Psoas muscle (tissue), 7 donors: ENCODE measurements at regions not wholly inside any gene's neighbourhood (a gene's known extent, or its start where the extent isn't known, plus 50 kb on each side); places are given as distances from the start of the nearest gene placed in this dataset.

Experiments
- ATAC-seq, 4 donors: fragments of 200-7000 bp; cut with Tn5 transposase; one replicate each; pipeline ENCODE4 v1.9.1; 2020; ENCODE audit warnings: moderate library complexity in 3 of 4, mild to moderate bottlenecking in 2 of 4
- DNase-seq, 2 donors: peaks; one replicate each; pipeline ENCODE4 v3.0.0-alpha.2; 2020
- H3K27ac ChIP-seq: fragments of 200-600 bp; one replicate; pipeline ENCODE4 v1.8.0; 2022
- H3K27me3 ChIP-seq, 3 donors: fragments of 200-600 bp in 1 of 3; one replicate each; pipeline versions ENCODE4 v1.6.1 to v1.8.0; 2013 to 2022; ENCODE audit warnings: low read length in 2 of 3, mild to moderate bottlenecking in 2 of 3, moderate library complexity in 1 of 3; ENCODE audit not compliant: insufficient read depth in 3 of 3
- H3K36me3 ChIP-seq, 2 donors: fragments of 200-600 bp in 1 of 2; one replicate each; pipeline versions ENCODE4 v1.6.1 to v1.8.0; 2013 to 2022; ENCODE audit warnings: low read depth in 1 of 2, mild to moderate bottlenecking in 1 of 2, moderate library complexity in 1 of 2; ENCODE audit not compliant: insufficient read depth in 1 of 2
- H3K4me1 ChIP-seq: fragments of 200-600 bp; one replicate; pipeline ENCODE4 v1.8.0; 2022
- H3K4me3 ChIP-seq: fragments of 200-600 bp; one replicate; pipeline ENCODE4 v1.8.0; 2022; ENCODE audit warnings: mild to moderate bottlenecking
- H3K9me3 ChIP-seq: fragments of 200-600 bp; one replicate; pipeline ENCODE4 v1.8.0; 2022
- CTCF ChIP-seq: fragments of 200-600 bp; IDR thresholded peaks from one replicate; pipeline ENCODE4 v1.8.0; 2022; ENCODE audit warnings: antibody characterized with exemption
- WGBS, 3 donors: extraction: QIAGEN DNeasy Blood & Tissue Kit; methylation state at CpG; one replicate each; pipeline versions ENCODE4 v1.1.6 to v1.1.7; 2013; 5-methylcytosine and 5-hydroxymethylcytosine counted together
- intact Hi-C, 2 donors: fragments of 100-400 bp; cut with DNase I; formaldehyde crosslinking; loops; one replicate each; pipeline versions ENCODE4 v1.11.0 to v1.14.2; 2022
- donor health status: healthy with polysubstance abuse.
- donor health status: DM: no; HTN: no; CAD: no; lungs with moderate emphysema.
- donor health status: Bipolar disorder and iron deficiency.
- donor health status: healthy.
- donor health status: DM: yes; HTN: yes; CAD: no.
- donor health status: DM: no; HTN: no; CAD: no.
- donor health status: DM: yes; HTN: yes; CAD: no.

DNA sequence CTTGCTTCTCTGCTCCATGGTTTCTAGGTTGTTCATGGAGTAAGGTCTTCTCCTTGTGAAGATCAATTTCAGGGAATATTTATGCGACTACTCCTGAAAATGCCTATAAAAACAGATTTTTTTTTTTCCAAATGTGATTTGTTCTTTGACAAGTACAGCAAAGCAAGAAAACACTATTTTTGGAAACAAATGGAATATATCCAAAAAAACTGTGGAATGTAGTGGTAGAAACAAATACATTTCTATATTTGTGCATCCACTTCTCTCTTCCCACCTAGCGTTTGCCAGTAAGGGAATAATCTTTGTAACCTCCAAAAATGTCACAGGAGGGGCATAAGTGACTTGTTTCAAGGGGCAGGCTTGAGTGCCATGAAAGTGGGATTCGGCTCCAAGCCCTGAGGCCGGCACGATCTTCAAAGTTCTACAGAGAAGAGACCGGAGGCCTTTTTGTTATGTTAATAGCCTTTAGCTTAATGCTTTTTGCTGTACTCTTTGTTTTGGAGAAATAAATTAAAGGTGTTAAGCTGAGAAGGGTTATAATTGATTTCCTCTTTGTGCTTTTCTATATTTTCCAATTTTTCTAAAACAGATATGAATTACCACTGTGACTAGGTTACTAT is 200.6 kb downstream of the NRP2 start:
- Histone ChIP-seq H3K27me3 (peaks cover 0 to 5% (median 1%) of the 10 kb centered on the region in 3 donors), H3K4me3 (no peak overlapping the region), H3K4me1 (no peaks in the 10 kb centered on the region), H3K9me3 (no peaks in the 10 kb centered on the region), H3K27ac (no peak overlapping the region), H3K36me3 (no peaks in the 10 kb centered on the region)
- ATAC-seq (no peak), DNase-seq (no peak)
- no peak for TF ChIP-seq CTCF
- WGBS, 3 donors, result 92% methylated on average over 6 of the region's 6 CpGs
- intact Hi-C loops, result no loop called here

GRCh38 chr2:205880048-205880447 is 197.7 kb downstream of the NRP2 start:
- no peaks in the 10 kb centered on the region for H3K9me3 ChIP-seq
- 94 to 98% (median 95%) methylated on average over 4 of the region's 4 CpGs for WGBS, 3 donors
- H3K36me3 ChIP-seq, result no peaks in the 10 kb centered on the region
- no peak for TF ChIP-seq CTCF
- H3K4me3 ChIP-seq, result no peak overlapping the region
- DNase-seq, result no peak
- intact Hi-C loops, result no loop called here
- no peaks in the 10 kb centered on the region for H3K4me1 ChIP-seq
- ATAC-seq, result no peak
- H3K27me3 ChIP-seq, result peaks cover 0 to 5% (median 0%) of the 10 kb centered on the region in 3 donors
- no peak overlapping the region for H3K27ac ChIP-seq

DNA sequence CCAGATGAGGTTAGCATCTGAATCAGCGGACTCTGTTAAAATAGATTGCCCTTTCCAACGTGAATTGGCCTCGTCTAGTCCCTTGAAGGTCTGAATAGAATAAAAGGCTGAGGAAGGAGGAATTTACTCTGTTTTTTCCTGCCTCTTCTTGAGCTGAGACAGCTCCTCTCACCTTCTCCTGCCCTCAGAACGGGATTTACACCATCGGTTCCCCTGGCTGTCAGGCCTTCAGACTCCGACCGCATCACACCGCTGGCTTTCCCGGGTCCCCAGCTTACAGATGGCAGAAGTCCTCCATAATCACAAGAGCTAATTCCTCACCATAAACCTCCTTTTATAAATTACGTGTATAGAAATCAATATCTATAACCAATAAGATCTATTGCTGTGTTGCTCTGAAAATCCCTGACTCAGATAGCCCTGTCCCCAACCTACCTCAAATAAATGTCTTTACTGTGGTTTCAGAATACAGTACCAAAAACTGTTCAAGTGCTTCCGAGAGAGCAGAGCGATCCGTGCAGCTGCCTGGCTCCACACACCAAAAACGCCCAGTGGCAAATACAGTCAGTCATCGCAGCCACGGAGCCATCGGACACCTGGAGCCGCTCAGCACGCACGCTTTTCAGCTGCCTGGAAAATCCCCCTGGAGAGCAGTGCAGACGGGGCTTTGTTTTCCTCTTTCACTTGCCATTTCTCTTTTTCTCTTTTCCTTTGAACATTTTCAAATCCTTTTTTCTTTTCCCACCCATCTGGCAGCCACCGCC is 196.9 kb downstream of the NRP2 start:
- intact Hi-C loops, result no loop called here
- H3K27ac ChIP-seq, result no peak overlapping the region
- no peak overlapping the region for H3K4me3 ChIP-seq
- DNase-seq, result no peak
- no peak for ATAC-seq
- H3K9me3 ChIP-seq, result no peaks in the 10 kb centered on the region
- 44 to 56% (median 47%) methylated on average over 22 of the region's 22 CpGs for WGBS, 3 donors
- no peak for TF ChIP-seq CTCF
- no peaks in the 10 kb centered on the region for H3K4me1 ChIP-seq
- H3K36me3 ChIP-seq, result no peaks in the 10 kb centered on the region
- H3K27me3 ChIP-seq, result peaks cover 0 to 5% (median 0%) of the 10 kb centered on the region in 3 donors

DNA sequence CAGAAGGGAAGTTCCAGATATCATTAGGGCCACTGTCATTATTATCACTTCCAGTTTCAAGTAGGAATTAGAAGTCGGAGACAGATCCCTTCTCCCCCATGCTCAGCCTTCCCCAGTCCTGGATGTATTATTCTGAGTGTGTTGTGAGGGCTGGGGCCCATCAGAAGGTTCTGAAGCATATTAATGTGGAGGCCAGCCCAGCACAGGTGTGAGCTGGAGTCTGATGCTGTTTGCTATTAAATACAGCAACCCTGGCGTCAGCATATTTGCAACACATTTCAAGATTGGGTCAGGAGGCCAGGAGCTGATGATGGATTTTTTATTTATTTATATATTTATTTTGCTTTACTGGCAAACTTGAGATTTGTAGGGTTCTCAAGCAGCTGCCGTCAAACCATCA is 195.2 kb downstream of the NRP2 start:
- Histone ChIP-seq H3K9me3 (no peaks in the 10 kb centered on the region), H3K4me1 (no peaks in the 10 kb centered on the region), H3K36me3 (no peaks in the 10 kb centered on the region), H3K4me3 (no peak overlapping the region), H3K27ac (no peak overlapping the region), H3K27me3 (peaks cover 0 to 5% (median 0%) of the 10 kb centered on the region in 3 donors)
- ATAC-seq, result no peak
- 91 to 92% (median 91%) methylated on average over 3 of the region's 3 CpGs for WGBS, 3 donors
- DNase-seq, result no peak
- intact Hi-C loops, result no loop called here
- TF ChIP-seq CTCF, result no peak
